GM12892 (cell line): ENCODE measurements at regions not wholly inside any gene's neighbourhood (a gene's known extent, or its start where the extent isn't known, plus 50 kb on each side); places are given as distances from the start of the nearest gene placed in this dataset.

ENCODE experiments used
- POLR2A ChIP-seq: IDR thresholded peaks from 2 replicates; pipeline ENCODE4 v1.6.1; 2011; ENCODE audit warnings: low read depth, low read length, control low read depth
- POLR2AphosphoS5 ChIP-seq: IDR thresholded peaks from 2 replicates; pipeline ENCODE4 v1.6.1; 2011; ENCODE audit warnings: low read depth, low read length, control low read depth
- TAF1 ChIP-seq: IDR thresholded peaks from 2 replicates; pipeline ENCODE4 v1.6.1; 2011; ENCODE audit warnings: low read depth, mild to moderate bottlenecking, control low read depth, low read length, borderline replicate concordance

DNA sequence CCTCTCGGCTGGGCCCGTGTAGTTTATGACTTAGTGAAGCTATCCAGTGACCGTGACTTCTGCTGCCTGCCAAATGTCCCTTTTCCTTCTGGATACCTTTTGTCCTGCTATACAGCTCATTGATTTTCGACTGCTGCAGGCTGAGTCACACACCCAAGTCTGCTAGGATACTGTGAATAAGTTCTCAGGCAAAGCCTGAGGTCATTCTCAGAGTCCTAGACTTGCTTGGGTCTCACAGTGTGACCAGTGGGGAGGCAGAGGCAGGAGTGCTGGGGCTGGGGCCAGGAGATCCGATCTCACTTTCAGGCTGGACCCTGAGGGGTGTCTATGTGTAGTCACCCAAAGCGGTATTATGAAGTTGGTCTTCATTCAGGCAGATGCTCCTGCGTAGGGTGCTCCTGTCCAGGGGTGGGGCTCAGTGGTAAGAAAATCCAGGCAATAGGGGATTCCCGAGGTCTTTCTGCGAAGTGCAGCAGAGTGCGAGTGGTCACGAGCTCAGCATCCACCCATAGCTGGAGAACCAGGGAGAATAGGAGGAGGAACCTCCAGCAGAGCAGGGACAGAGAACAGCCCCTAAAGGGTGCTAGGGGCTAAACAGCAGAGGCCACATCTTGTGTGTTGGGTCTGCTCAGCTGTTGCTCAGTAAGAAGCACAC is 268.6 kb upstream of the NCKAP5 start:
- TF ChIP-seq POLR2AphosphoS5 (no peak), POLR2A (no peak), TAF1 (no peak)
